NCI-H2196 (cell line): ENCODE measurements at regions not wholly inside any gene's neighbourhood (a gene's known extent, or its start where the extent isn't known, plus 50 kb on each side); places are given as distances from the start of the nearest gene placed in this dataset.
"Not testable (repeated sequence)": the region's sequence is repeated elsewhere in the genome, so short reads cannot be mapped to it uniquely, and the experiment has no call there.

Experiments
- DNase-seq: peaks from one replicate; lab custom pipeline; 2025; ENCODE audit not compliant: unreplicated experiment; lab: John Stamatoyannopoulos, UW

GRCh38 chr12:74241341-74241740 lies 296.3 kb upstream of the ATXN7L3B start:
- DNase-seq = no peak

- DNase-seq = no peak
Measured at GRCh38 chr12:74242088-74242487, 295.5 kb upstream of the ATXN7L3B start.

GRCh38 chr12:74245458-74245857 lies 292.2 kb upstream of the ATXN7L3B start:
- DNase-seq = no peak

- DNase-seq = no peak
Measured at GRCh38 chr12:74250891-74251290, 286.7 kb upstream of the ATXN7L3B start.

- not testable (repeated sequence) for DNase-seq
Measured at GRCh38 chr12:74253826-74254225, 283.8 kb upstream of the ATXN7L3B start.

- no peak for DNase-seq
Measured at GRCh38 chr12:74254784-74255183, 282.9 kb upstream of the ATXN7L3B start.

GRCh38 chr12:74259199-74259598 lies 278.4 kb upstream of the ATXN7L3B start:
- DNase-seq = no peak

GRCh38 chr12:74264692-74265091 lies 272.9 kb upstream of the ATXN7L3B start:
- no peak for DNase-seq

GRCh38 chr12:74269355-74269754 lies 268.3 kb upstream of the ATXN7L3B start:
- not testable (repeated sequence) for DNase-seq

- no peak for DNase-seq
Measured at GRCh38 chr12:74280156-74280655, 257.4 kb upstream of the ATXN7L3B start.

- not testable (repeated sequence) for DNase-seq
Measured at GRCh38 chr12:74281401-74282180, 256.0 kb upstream of the ATXN7L3B start.

GRCh38 chr12:74283646-74284045 lies 254.0 kb upstream of the ATXN7L3B start:
- no peak for DNase-seq

GRCh38 chr12:74285773-74286172 lies 251.9 kb upstream of the ATXN7L3B start:
- no peak for DNase-seq

- DNase-seq = no peak
Measured at GRCh38 chr12:74286254-74286653, 251.4 kb upstream of the ATXN7L3B start.

GRCh38 chr12:74292351-74293194 lies 245.1 kb upstream of the ATXN7L3B start:
- DNase-seq = no peak

GRCh38 chr12:74293689-74294131 lies 243.9 kb upstream of the ATXN7L3B start:
- DNase-seq = no peak

- DNase-seq = no peak
Measured at GRCh38 chr12:74317078-74317601, 220.5 kb upstream of the ATXN7L3B start.

GRCh38 chr12:74317741-74318140 lies 219.9 kb upstream of the ATXN7L3B start:
- DNase-seq = no peak

- DNase-seq = no peak
Measured at GRCh38 chr12:74319886-74320285, 217.7 kb upstream of the ATXN7L3B start.

GRCh38 chr12:74321381-74321780 lies 216.3 kb upstream of the ATXN7L3B start:
- DNase-seq = no peak

GRCh38 chr12:74322792-74323191 lies 214.8 kb upstream of the ATXN7L3B start:
- no peak for DNase-seq

GRCh38 chr12:74328623-74329022 lies 209.0 kb upstream of the ATXN7L3B start:
- DNase-seq = no peak
